GM21515 (cell line): ENCODE measurements at regions not wholly inside any gene's neighbourhood (a gene's known extent, or its start where the extent isn't known, plus 50 kb on each side); places are given as distances from the start of the nearest gene placed in this dataset.

ENCODE experiments used
- ATAC-seq: cut with Tn5 transposase; IDR thresholded peaks from one replicate; pipeline ENCODE4 v1.9.1; 2021; ENCODE audit not compliant: unreplicated experiment

GRCh38 chr20:22408521-22409402 is 175.6 kb downstream of the FOXA2 start:
- no peak for ATAC-seq

DNA sequence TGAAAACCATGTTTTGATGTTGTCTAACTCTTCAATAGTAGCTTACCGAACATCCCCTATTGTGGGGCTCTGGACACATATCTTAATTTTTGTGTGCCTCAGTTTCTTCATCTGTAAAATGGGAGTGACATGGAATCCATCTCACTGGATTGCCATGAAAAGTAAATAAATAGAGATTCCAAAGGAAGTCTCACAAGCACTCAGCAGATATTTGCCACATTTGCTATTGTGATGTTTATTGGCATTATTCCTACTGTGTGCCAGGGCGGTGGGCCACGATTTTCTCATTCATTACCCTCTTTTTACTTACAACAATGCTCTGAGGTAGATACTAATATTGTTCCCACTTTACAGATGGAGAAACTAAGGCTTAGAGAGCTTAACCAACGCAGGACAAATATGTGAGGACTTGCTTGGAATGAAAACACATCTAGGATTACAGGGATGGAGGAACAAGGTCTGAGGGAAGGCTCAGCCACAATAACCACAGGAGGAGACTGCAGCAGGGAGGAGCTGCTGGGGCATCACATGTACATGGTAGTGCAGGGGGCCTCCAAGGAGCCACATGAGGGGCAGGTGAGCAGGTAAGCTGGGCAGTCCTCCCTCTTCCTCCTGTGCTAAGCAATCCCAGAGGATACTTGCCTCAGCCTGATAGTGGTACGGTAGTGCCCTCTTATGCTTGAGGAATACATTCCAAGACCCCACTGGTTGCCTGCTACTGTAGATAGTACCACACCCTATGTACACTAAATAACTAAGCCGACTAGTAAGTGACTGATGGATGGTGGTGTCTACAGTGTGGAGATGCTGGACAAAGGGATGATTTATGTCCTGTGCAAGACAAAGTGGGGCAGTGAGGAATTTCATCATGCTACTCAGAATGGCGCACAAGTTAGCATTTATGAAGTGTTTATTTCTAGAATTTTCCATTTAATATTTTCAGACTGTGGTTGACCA is 176.9 kb downstream of the FOXA2 start:
- no peak for ATAC-seq

DNA sequence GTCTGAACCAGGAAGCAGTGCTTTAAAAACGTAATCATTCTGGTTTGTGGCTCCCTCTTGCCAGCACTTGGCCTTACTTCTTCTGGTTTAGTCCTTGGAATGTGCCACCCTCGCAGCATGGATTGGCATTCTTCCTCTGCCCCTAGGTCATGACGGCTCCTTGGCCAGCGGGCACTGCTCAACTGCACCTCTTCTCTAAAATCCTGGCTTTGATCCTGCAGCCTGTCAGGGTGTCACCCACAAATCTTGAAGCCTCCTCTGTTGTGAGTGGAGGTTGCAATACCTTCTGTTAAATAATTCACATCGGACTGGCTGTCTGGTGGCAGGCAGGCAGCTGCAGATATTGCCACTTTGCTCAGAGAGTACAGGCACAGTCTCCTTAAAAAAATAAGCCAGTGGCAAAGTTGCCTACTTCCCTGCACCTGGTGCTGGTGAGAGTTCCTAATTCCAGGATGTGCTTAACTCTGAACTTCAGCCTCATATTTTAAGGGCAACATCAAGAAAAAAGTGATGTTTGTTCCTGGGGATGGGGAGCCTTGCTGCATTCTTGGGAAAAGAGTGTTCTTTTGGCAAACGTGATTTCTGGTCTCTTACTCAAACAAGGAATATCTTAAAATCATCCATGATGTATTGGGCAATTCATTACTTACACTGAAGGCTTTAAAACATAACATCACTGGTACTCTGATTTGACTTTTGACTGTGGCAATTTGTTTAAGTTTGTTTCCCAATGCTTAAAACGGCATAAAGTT is 179.8 kb downstream of the FOXA2 start:
- no peak for ATAC-seq

GRCh38 chr20:22403632-22404361 is 180.6 kb downstream of the FOXA2 start:
- ATAC-seq, result no peak

DNA sequence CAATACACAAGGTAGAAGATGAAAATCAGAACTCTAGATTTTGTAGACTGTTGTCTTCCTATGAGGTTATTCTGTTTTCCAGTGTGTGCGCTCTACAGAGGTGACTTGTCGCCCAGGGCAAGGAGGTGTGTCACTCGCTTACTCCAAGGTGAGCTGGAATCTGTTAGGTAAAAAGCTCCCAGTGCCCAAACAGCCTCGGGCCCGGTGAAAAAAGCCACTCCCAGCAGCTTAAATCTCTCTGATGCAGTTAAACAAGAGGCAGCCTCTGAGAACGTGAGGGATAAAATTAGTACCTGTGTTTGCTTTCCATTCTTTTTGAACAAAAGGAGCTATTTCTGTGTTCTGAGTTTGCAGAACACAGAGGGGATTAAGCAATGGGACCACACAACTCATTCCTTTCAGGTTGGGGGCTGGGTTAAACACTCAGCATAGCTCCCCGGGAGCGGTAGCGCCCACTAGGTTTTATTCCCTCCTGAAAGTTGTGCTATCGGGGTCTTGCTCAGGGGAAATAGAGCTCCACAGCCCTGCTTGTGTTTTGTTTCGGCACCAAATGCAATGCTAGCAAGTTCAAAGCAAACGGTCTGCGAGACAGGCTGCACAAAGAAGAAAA is 181.2 kb downstream of the FOXA2 start:
- ATAC-seq, result no peak

- no peak for ATAC-seq
Observed at GRCh38 chr20:22402550-22402949, 181.8 kb downstream of the FOXA2 start.

GRCh38 chr20:22400440-22400839 is 183.9 kb downstream of the FOXA2 start:
- ATAC-seq, result no peak

DNA sequence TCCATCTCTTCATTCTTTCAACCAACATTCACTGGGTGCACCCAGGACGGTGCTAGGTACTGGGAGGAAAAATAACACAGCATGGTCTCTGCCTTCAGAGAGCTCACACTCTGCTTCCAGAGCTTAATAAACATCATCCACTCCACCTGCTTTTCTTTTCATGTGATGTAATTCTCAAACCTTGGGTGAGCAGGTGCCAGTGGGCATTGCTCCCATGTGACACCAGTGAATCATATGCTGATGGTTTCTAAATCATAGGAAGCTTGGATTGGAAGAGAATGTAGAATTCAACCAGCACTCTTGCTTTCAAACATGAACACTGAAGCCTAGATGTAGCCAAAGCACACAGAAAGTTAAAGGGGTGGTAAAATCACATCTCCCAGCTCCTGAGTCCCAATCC is 189.8 kb downstream of the FOXA2 start:
- ATAC-seq, result no peak

GRCh38 chr20:22390543-22390903 is 193.8 kb downstream of the FOXA2 start:
- no peak for ATAC-seq

GRCh38 chr20:22389836-22390542 is 194.4 kb downstream of the FOXA2 start:
- ATAC-seq, result no peak

DNA sequence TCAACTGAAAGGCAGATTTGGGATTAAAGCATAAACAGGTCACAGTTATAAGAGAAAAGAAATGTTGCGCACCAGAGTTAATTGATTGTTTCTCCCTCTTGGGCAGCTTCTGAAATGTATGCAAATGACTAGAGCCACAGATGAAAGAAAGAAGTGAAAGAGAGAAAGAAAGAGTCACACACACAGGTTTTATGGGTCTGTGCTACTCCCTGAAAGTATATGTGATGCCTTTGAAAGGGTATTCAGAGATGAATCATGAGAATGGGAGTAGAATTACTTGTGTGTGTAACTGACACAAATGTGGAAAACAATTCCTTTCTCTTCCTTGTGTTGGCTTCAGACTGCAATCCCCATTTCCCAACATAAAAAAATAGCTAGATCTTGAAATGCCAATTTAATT is 196.9 kb downstream of the FOXA2 start:
- ATAC-seq, result no peak

DNA sequence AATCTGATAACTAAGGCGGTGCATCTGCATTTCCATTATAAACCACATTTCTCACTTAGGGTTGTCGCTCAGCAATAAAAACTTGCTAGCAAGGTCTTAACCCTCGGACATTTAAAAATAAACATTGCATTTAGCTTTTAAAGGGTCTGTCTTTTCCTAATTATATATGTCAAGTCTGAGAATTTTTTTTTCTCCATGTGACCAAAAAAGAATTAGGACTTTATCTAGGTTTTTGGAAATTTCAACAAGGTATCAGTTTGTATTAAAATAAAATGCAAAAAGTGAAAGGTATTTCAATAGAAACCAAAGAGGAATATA is 198.1 kb downstream of the FOXA2 start:
- ATAC-seq, result no peak

DNA sequence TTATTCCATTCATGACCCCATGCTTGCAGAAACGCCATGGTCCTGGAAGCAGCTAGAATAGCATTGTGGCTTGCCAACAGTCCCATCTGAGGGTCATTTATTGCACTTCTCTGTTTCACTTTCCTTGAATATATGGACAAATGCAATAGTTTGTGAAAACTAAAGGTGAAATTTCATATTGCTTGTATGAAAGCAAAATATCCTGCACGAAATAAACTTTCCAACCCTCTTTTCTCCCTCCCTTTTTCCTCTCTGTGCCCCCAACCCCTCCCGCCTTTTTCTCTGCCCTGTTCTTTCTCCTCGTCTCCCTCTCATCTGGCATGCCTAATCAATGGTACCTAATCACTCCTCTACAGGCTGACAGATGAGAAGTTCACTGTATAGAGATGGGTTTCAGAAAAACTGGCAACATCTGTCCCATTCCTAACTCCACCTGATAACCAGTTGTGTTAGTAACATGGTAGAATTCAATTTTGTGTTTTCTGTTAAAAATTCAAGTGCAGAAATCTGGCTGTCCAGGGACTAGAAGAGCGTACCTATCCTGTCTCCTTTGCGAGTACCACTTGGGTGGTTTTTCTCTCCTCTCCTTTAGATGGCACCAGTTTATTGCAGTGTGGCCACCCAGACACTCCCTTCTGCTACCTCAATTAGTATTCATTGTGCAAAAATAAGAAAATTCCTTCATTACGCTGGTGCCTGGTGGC is 198.6 kb downstream of the FOXA2 start:
- no peak for ATAC-seq

DNA sequence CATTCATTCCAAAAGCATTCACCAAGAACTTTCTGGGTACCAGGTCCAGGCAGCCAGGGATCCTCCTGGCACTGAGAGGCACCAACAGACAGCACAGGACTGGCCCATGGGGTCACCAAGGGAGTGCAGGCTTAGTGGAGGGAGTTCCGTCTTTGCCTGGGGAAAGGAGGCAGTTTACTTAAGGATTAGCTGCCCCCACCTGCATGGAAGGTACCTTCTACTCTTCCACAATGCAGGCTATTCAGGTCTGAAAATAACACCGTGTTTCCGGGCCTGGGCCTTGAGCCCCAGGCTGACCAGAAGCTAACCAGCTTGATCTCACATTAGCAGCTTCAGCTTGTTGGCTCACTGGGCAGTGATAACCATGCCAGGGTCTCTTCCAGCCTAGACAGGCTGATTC is 199.4 kb downstream of the FOXA2 start:
- no peak for ATAC-seq

DNA sequence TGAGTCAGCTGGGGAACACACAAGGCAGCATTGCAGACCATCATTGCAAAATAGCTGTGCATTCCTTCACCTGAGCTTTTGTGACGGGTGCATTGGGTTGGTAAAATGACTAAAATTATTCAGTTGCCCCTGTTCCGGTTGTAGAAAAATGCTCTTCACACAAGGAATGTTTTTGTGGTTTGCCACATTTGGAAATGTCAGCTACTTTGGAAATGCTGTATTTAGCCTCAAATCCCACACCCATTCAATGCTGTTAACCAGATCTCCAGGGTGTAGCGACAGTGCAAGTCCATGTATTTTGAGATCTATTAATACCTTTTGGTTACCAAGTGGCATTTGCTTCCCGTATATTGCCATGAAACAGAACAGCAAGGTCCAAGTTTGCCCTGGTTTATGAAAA is 201.2 kb downstream of the FOXA2 start:
- no peak for ATAC-seq

DNA sequence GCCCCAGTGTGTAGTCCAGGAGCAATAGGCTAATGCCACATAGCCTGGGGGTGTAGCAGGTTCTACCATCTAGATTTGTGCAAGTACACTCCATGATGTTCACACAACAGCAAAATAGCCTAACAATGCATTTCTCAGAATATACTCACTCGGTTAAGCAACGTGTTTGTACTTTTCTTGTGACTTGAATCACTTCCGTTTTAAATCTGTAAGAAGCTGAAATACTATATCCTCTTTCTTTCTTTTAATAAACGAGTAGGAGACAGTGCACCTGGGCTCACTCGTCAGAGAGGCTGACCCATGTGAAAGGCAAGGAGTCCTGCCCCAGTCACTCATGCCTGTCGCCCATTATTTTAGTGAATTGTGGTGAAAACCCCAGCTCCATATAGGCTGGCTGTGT is 201.6 kb downstream of the FOXA2 start:
- no peak for ATAC-seq

GRCh38 chr20:22381812-22382416 is 202.5 kb downstream of the FOXA2 start:
- no peak for ATAC-seq

DNA sequence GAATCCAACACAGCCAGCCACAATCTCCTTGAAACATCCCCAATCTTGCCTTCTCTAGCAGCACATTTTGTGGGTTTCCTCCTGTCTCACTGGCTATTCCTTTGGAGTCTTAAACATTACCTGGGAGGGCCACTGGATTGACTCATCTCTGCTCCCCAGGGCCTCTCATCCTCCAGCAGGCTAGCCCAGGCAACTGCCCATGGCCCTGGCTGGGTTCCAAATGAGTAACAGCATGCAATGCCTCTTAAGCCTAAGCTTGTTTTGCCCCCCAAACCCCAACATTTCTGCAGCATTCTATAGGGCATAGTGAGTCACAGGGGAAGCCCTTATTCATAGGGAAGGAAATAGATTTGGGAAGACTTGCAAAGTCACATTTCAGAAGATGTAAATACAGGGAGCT is 204.9 kb downstream of the FOXA2 start:
- ATAC-seq, result no peak
